GM21737 (cell line): ENCODE measurements at regions not wholly inside any gene's neighbourhood (a gene's known extent, or its start where the extent isn't known, plus 50 kb on each side); places are given as distances from the start of the nearest gene placed in this dataset.

Experiments used
- ATAC-seq: cut with Tn5 transposase; IDR thresholded peaks from one replicate; pipeline ENCODE4 v1.9.1; 2021; ENCODE audit warnings: mild to moderate bottlenecking, moderate library complexity; ENCODE audit not compliant: unreplicated experiment

- no peak for ATAC-seq
Observed at GRCh38 chr20:17012546-17013226, 214.2 kb upstream of the PCSK2 start.

GRCh38 chr20:17014217-17014616, 212.6 kb upstream of the PCSK2 start:
- no peak for ATAC-seq

GRCh38 chr20:17014756-17015366, 212.0 kb upstream of the PCSK2 start:
- no peak for ATAC-seq

- no peak for ATAC-seq
Observed at GRCh38 chr20:17017232-17017631, 209.6 kb upstream of the PCSK2 start.

- no peak for ATAC-seq
Observed at GRCh38 chr20:17021481-17021880, 205.4 kb upstream of the PCSK2 start.

GRCh38 chr20:17023036-17023435, 203.8 kb upstream of the PCSK2 start:
- ATAC-seq = no peak

- ATAC-seq = no peak
Observed at GRCh38 chr20:17023806-17024205, 203.0 kb upstream of the PCSK2 start.

- ATAC-seq = no peak
Observed at GRCh38 chr20:17024513-17025119, 202.2 kb upstream of the PCSK2 start.

GRCh38 chr20:17026346-17026745, 200.5 kb upstream of the PCSK2 start:
- no peak for ATAC-seq

- no peak for ATAC-seq
Observed at GRCh38 chr20:17029698-17030097, 197.1 kb upstream of the PCSK2 start.

GRCh38 chr20:17036541-17036940, 190.3 kb upstream of the PCSK2 start:
- ATAC-seq = no peak

GRCh38 chr20:17042122-17042521, 184.7 kb upstream of the PCSK2 start:
- no peak for ATAC-seq

GRCh38 chr20:17043323-17043722, 183.5 kb upstream of the PCSK2 start:
- no peak for ATAC-seq

- ATAC-seq = no peak
Observed at GRCh38 chr20:17044891-17045290, 181.9 kb upstream of the PCSK2 start.

GRCh38 chr20:17059465-17059864, 167.4 kb upstream of the PCSK2 start:
- no peak for ATAC-seq

GRCh38 chr20:17061715-17062114, 165.1 kb upstream of the PCSK2 start:
- no peak for ATAC-seq

- no peak for ATAC-seq
Observed at GRCh38 chr20:17062712-17063111, 164.1 kb upstream of the PCSK2 start.

GRCh38 chr20:17066902-17067301, 159.9 kb upstream of the PCSK2 start:
- ATAC-seq = no peak

- ATAC-seq = no peak
Observed at GRCh38 chr20:17068084-17068711, 158.6 kb upstream of the PCSK2 start.

- ATAC-seq = no peak
Observed at GRCh38 chr20:17077030-17077429, 149.8 kb upstream of the PCSK2 start.

- ATAC-seq = no peak
Observed at GRCh38 chr20:17083738-17084137, 143.1 kb upstream of the PCSK2 start.

- no peak for ATAC-seq
Observed at GRCh38 chr20:17084909-17085308, 141.9 kb upstream of the PCSK2 start.
